ENCODE measurements at regions not wholly inside any gene's neighbourhood (a gene's known extent, or its start where the extent isn't known, plus 50 kb on each side); places are given as distances from the start of the nearest gene placed in this dataset.

- no peak for DNase-seq (ENCODE audit: low read depth)
- H3K4me3 ChIP-seq (ENCODE audit: low read depth, low read length), result no peak overlapping the region
- no peak for TF ChIP-seq CTCF (IDR thresholded peaks at IDR 0.05; ENCODE audit: control insufficient read depth, extremely low read depth, insufficient read depth)
These were observed 57.5 kb downstream of the OSR1 start for GRCh38 chr2:19300961-19301360.

- H3K4me3 ChIP-seq (ENCODE audit: low read depth, low read length), result no peak overlapping the region
- no peak for DNase-seq (ENCODE audit: low read depth)
- no peak for TF ChIP-seq CTCF (IDR thresholded peaks at IDR 0.05; ENCODE audit: control insufficient read depth, extremely low read depth, insufficient read depth)
These were observed 58.9 kb downstream of the OSR1 start for GRCh38 chr2:19299522-19299921.

GRCh38 chr2:19299032-19299431 lies 59.4 kb downstream of the OSR1 start:
- TF ChIP-seq CTCF (IDR thresholded peaks at IDR 0.05; ENCODE audit: control insufficient read depth, extremely low read depth, insufficient read depth), result no peak
- no peak overlapping the region for H3K4me3 ChIP-seq (ENCODE audit: low read depth, low read length)
- DNase-seq (ENCODE audit: low read depth), result no peak

GRCh38 chr2:19297716-19298115 lies 60.7 kb downstream of the OSR1 start:
- H3K4me3 ChIP-seq (ENCODE audit: low read depth, low read length), result no peak overlapping the region
- no peak for DNase-seq (ENCODE audit: low read depth)
- TF ChIP-seq CTCF (IDR thresholded peaks at IDR 0.05; ENCODE audit: control insufficient read depth, extremely low read depth, insufficient read depth), result no peak

- H3K4me3 ChIP-seq (ENCODE audit: low read depth, low read length), result no peak overlapping the region
- no peak for DNase-seq (ENCODE audit: low read depth)
- TF ChIP-seq CTCF (IDR thresholded peaks at IDR 0.05; ENCODE audit: control insufficient read depth, extremely low read depth, insufficient read depth), result no peak
These were observed 62.4 kb downstream of the OSR1 start for GRCh38 chr2:19295998-19296502.

- no peak for DNase-seq (ENCODE audit: low read depth)
- no peak for TF ChIP-seq CTCF (IDR thresholded peaks at IDR 0.05; ENCODE audit: control insufficient read depth, extremely low read depth, insufficient read depth)
- no peak overlapping the region for H3K4me3 ChIP-seq (ENCODE audit: low read depth, low read length)
These were observed 66.4 kb downstream of the OSR1 start for GRCh38 chr2:19292007-19292406.

- TF ChIP-seq CTCF (IDR thresholded peaks at IDR 0.05; ENCODE audit: control insufficient read depth, extremely low read depth, insufficient read depth), result no peak
- DNase-seq (ENCODE audit: low read depth), result no peak
These were observed 70.1 kb downstream of the OSR1 start for GRCh38 chr2:19288291-19288690.

More at GRCh38 chr2:19288291-19288690, 70.1 kb downstream of the OSR1 start:
- H3K4me3 ChIP-seq (ENCODE audit: low read depth, low read length), result no peak overlapping the region
